ENCODE measurements at regions not wholly inside any gene's neighbourhood (a gene's known extent, or its start where the extent isn't known, plus 50 kb on each side); places are given as distances from the start of the nearest gene placed in this dataset.

- no peak overlapping the region for H3K4me2 ChIP-seq (ENCODE audit: low read depth, low read length, poor library complexity, severe bottlenecking)
Observed at GRCh38 chr3:74268753-74269152, 345.7 kb downstream of the CNTN3 start.

GRCh38 chr3:74267588-74268184 lies 346.8 kb downstream of the CNTN3 start:
- no peak overlapping the region for H3K4me2 ChIP-seq (ENCODE audit: low read depth, low read length, poor library complexity, severe bottlenecking)
- H4K20me1 ChIP-seq (ENCODE audit: insufficient read depth, low read depth, low read length) = no peaks in the 10 kb centered on the region
- no peaks in the 10 kb centered on the region for H3K9me2 ChIP-seq (replicated peaks; ENCODE audit: insufficient read depth, low read length)
- peak; percentile 67 for DNase-seq
- H3K79me2 ChIP-seq (ENCODE audit: low read length) = no peaks in the 10 kb centered on the region
- H3K4me1 ChIP-seq (ENCODE audit: low read length) = no peaks in the 10 kb centered on the region
- no peaks in the 10 kb centered on the region for H3K9me3 ChIP-seq (ENCODE audit: low read length)
- H2AFZ ChIP-seq (ENCODE audit: low read length) = no peak overlapping the region
- no peaks in the 10 kb centered on the region for H3K36me3 ChIP-seq (ENCODE audit: insufficient read depth, low read length)
- H3K27ac ChIP-seq (ENCODE audit: low read length) = no peak overlapping the region
- H3K9ac ChIP-seq (ENCODE audit: low read length) = no peak overlapping the region
- no peaks in the 10 kb centered on the region for H3K27me3 ChIP-seq (ENCODE audit: low read length)
- H3K4me3 ChIP-seq (ENCODE audit: low read length) = no peak overlapping the region

More at GRCh38 chr3:74268753-74269152, 345.7 kb downstream of the CNTN3 start:
- Histone ChIP-seq H3K9me2 (replicated peaks; ENCODE audit: insufficient read depth, low read length) (no peaks in the 10 kb centered on the region), H3K27ac (ENCODE audit: low read length) (no peak overlapping the region), H2AFZ (ENCODE audit: low read length) (no peak overlapping the region), H3K79me2 (ENCODE audit: low read length) (no peaks in the 10 kb centered on the region), H3K4me3 (ENCODE audit: low read length) (no peak overlapping the region), H3K4me1 (ENCODE audit: low read length) (no peaks in the 10 kb centered on the region), H3K9ac (ENCODE audit: low read length) (no peak overlapping the region), H4K20me1 (ENCODE audit: insufficient read depth, low read depth, low read length) (no peaks in the 10 kb centered on the region), H3K9me3 (ENCODE audit: low read length) (no peaks in the 10 kb centered on the region), H3K27me3 (ENCODE audit: low read length) (no peaks in the 10 kb centered on the region), H3K36me3 (ENCODE audit: insufficient read depth, low read length) (no peaks in the 10 kb centered on the region)
- DNase-seq = no peak

- H3K9me2 ChIP-seq (replicated peaks; ENCODE audit: insufficient read depth, low read length) = no peaks in the 10 kb centered on the region
- H4K20me1 ChIP-seq (ENCODE audit: insufficient read depth, low read depth, low read length) = no peaks in the 10 kb centered on the region
- H3K9ac ChIP-seq (ENCODE audit: low read length) = no peak overlapping the region
- no peak for DNase-seq
- no peaks in the 10 kb centered on the region for H3K79me2 ChIP-seq (ENCODE audit: low read length)
- no peaks in the 10 kb centered on the region for H3K27me3 ChIP-seq (ENCODE audit: low read length)
- no peak overlapping the region for H3K4me3 ChIP-seq (ENCODE audit: low read length)
- no peak overlapping the region for H2AFZ ChIP-seq (ENCODE audit: low read length)
- no peak overlapping the region for H3K27ac ChIP-seq (ENCODE audit: low read length)
- no peaks in the 10 kb centered on the region for H3K36me3 ChIP-seq (ENCODE audit: insufficient read depth, low read length)
- H3K4me1 ChIP-seq (ENCODE audit: low read length) = no peaks in the 10 kb centered on the region
- H3K9me3 ChIP-seq (ENCODE audit: low read length) = no peaks in the 10 kb centered on the region
- H3K4me2 ChIP-seq (ENCODE audit: low read depth, low read length, poor library complexity, severe bottlenecking) = no peak overlapping the region
Observed at GRCh38 chr3:74267131-74267530, 347.3 kb downstream of the CNTN3 start.

- Histone ChIP-seq H3K27me3 (ENCODE audit: low read length) (no peaks in the 10 kb centered on the region), H3K27ac (ENCODE audit: low read length) (no peak overlapping the region), H3K36me3 (ENCODE audit: insufficient read depth, low read length) (no peaks in the 10 kb centered on the region), H3K4me3 (ENCODE audit: low read length) (no peak overlapping the region), H3K9me3 (ENCODE audit: low read length) (no peaks in the 10 kb centered on the region), H2AFZ (ENCODE audit: low read length) (no peak overlapping the region), H3K9ac (ENCODE audit: low read length) (no peak overlapping the region), H3K79me2 (ENCODE audit: low read length) (no peaks in the 10 kb centered on the region), H3K4me2 (ENCODE audit: low read depth, low read length, poor library complexity, severe bottlenecking) (no peak overlapping the region), H3K9me2 (replicated peaks; ENCODE audit: insufficient read depth, low read length) (no peaks in the 10 kb centered on the region), H4K20me1 (ENCODE audit: insufficient read depth, low read depth, low read length) (no peaks in the 10 kb centered on the region), H3K4me1 (ENCODE audit: low read length) (no peaks in the 10 kb centered on the region)
- no peak for DNase-seq
Observed at GRCh38 chr3:74265069-74265468, 349.4 kb downstream of the CNTN3 start.

- Histone ChIP-seq H3K27ac (ENCODE audit: low read length) (no peak overlapping the region), H3K79me2 (ENCODE audit: low read length) (no peaks in the 10 kb centered on the region), H3K4me3 (ENCODE audit: low read length) (no peak overlapping the region), H3K27me3 (ENCODE audit: low read length) (no peaks in the 10 kb centered on the region), H4K20me1 (ENCODE audit: insufficient read depth, low read depth, low read length) (no peaks in the 10 kb centered on the region), H3K4me1 (ENCODE audit: low read length) (no peaks in the 10 kb centered on the region), H3K9me3 (ENCODE audit: low read length) (no peaks in the 10 kb centered on the region), H3K9me2 (replicated peaks; ENCODE audit: insufficient read depth, low read length) (no peaks in the 10 kb centered on the region), H3K9ac (ENCODE audit: low read length) (no peak overlapping the region), H2AFZ (ENCODE audit: low read length) (no peak overlapping the region), H3K4me2 (ENCODE audit: low read depth, low read length, poor library complexity, severe bottlenecking) (no peak overlapping the region), H3K36me3 (ENCODE audit: insufficient read depth, low read length) (no peaks in the 10 kb centered on the region)
- DNase-seq = no peak
Observed at GRCh38 chr3:74263031-74263430, 351.4 kb downstream of the CNTN3 start.

GRCh38 chr3:74233091-74233490 lies 381.4 kb downstream of the CNTN3 start:
- H3K9ac ChIP-seq (ENCODE audit: low read length) = no peak overlapping the region
- H3K4me3 ChIP-seq (ENCODE audit: low read length) = no peak overlapping the region
- no peaks in the 10 kb centered on the region for H3K79me2 ChIP-seq (ENCODE audit: low read length)
- H3K9me2 ChIP-seq (replicated peaks; ENCODE audit: insufficient read depth, low read length) = no peaks in the 10 kb centered on the region
- H3K9me3 ChIP-seq (ENCODE audit: low read length) = no peaks in the 10 kb centered on the region
- H2AFZ ChIP-seq (ENCODE audit: low read length) = no peak overlapping the region
- no peak for DNase-seq
- no peaks in the 10 kb centered on the region for H3K36me3 ChIP-seq (ENCODE audit: insufficient read depth, low read length)
- no peaks in the 10 kb centered on the region for H3K4me1 ChIP-seq (ENCODE audit: low read length)
- H3K27ac ChIP-seq (ENCODE audit: low read length) = no peak overlapping the region
- no peak overlapping the region for H3K4me2 ChIP-seq (ENCODE audit: low read depth, low read length, poor library complexity, severe bottlenecking)
- no peaks in the 10 kb centered on the region for H4K20me1 ChIP-seq (ENCODE audit: insufficient read depth, low read depth, low read length)
- no peaks in the 10 kb centered on the region for H3K27me3 ChIP-seq (ENCODE audit: low read length)

- Histone ChIP-seq H3K4me3 (ENCODE audit: low read length) (no peak overlapping the region), H3K9ac (ENCODE audit: low read length) (no peak overlapping the region), H4K20me1 (ENCODE audit: insufficient read depth, low read depth, low read length) (no peaks in the 10 kb centered on the region), H3K79me2 (ENCODE audit: low read length) (no peaks in the 10 kb centered on the region), H3K36me3 (ENCODE audit: insufficient read depth, low read length) (no peaks in the 10 kb centered on the region), H3K27me3 (ENCODE audit: low read length) (no peaks in the 10 kb centered on the region), H3K9me3 (ENCODE audit: low read length) (no peaks in the 10 kb centered on the region), H2AFZ (ENCODE audit: low read length) (no peak overlapping the region), H3K4me1 (ENCODE audit: low read length) (no peaks in the 10 kb centered on the region), H3K9me2 (replicated peaks; ENCODE audit: insufficient read depth, low read length) (no peaks in the 10 kb centered on the region; the same call in 1 of the 2 replicates), H3K27ac (ENCODE audit: low read length) (no peak overlapping the region), H3K4me2 (ENCODE audit: low read depth, low read length, poor library complexity, severe bottlenecking) (no peak overlapping the region)
- DNase-seq = no peak
Observed at GRCh38 chr3:74217467-74217866, 397.0 kb downstream of the CNTN3 start.

GRCh38 chr3:74214286-74214685 lies 400.2 kb downstream of the CNTN3 start:
- Histone ChIP-seq H3K79me2 (ENCODE audit: low read length) (no peaks in the 10 kb centered on the region), H3K36me3 (ENCODE audit: insufficient read depth, low read length) (no peaks in the 10 kb centered on the region), H4K20me1 (ENCODE audit: insufficient read depth, low read depth, low read length) (no peaks in the 10 kb centered on the region), H3K9ac (ENCODE audit: low read length) (no peak overlapping the region), H2AFZ (ENCODE audit: low read length) (no peak overlapping the region), H3K27me3 (ENCODE audit: low read length) (no peaks in the 10 kb centered on the region), H3K9me3 (ENCODE audit: low read length) (no peaks in the 10 kb centered on the region), H3K9me2 (replicated peaks; ENCODE audit: insufficient read depth, low read length) (no peaks in the 10 kb centered on the region; the same call in 1 of the 2 replicates), H3K27ac (ENCODE audit: low read length) (no peak overlapping the region), H3K4me1 (ENCODE audit: low read length) (no peaks in the 10 kb centered on the region), H3K4me2 (ENCODE audit: low read depth, low read length, poor library complexity, severe bottlenecking) (no peak overlapping the region), H3K4me3 (ENCODE audit: low read length) (no peak overlapping the region)
- no peak for DNase-seq
